GM19035 (cell line): ENCODE measurements at regions not wholly inside any gene's neighbourhood (a gene's known extent, or its start where the extent isn't known, plus 50 kb on each side); places are given as distances from the start of the nearest gene placed in this dataset.
"Not testable (repeated sequence)": the region's sequence is repeated elsewhere in the genome, so short reads cannot be mapped to it uniquely, and the experiment has no call there.

Experiments used
- ATAC-seq: cut with Tn5 transposase; IDR thresholded peaks from one replicate; pipeline ENCODE4 v1.9.1; 2021; ENCODE audit not compliant: unreplicated experiment

DNA sequence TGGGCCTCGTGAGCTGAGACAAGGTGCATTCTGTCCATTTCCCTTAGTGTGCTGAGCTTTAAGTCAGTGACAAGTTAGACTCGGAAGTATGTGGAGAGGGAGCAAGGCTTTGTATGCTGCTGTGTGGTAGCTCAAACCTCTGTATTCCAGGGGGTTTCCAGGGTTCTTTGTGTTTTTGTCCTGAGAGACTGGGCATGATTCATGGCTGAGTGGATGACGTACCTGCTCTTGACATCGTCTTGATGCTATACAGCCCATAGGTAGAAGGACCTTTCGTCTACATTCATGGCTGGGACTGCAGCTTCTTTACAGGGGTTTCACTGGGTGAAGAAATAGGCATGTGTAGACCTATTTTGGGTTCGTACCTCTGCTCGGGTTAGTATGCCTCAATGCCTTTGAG is 162.7 kb upstream of the WDR1 start:
- ATAC-seq: no peak

- no peak for ATAC-seq
These were observed 161.5 kb upstream of the WDR1 start for GRCh38 chr4:10278071-10278470.

GRCh38 chr4:10276152-10276551 is 159.6 kb upstream of the WDR1 start:
- no peak for ATAC-seq

- no peak for ATAC-seq
These were observed 159.1 kb upstream of the WDR1 start for GRCh38 chr4:10275696-10276095.

- no peak for ATAC-seq
These were observed 156.4 kb upstream of the WDR1 start for GRCh38 chr4:10273030-10273429.

DNA sequence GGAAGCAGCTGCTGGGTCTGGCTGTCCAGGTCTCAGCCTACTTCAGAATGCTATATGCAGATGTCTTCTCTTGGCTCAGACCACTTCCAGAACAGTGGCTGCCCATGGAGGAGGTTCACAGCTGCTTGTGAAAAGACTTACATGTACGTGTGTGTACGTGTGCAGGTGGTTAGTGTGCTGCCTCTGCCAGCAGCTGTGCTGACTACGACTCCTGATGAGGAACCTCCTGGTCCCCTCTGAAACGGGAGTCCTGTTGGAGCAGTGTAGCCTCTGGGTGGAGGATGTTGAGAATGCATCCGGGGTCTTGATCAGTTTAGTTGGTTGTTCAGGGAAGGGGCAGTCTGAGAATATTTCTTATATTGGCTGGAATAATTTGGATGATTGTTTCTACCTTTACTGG is 155.9 kb upstream of the WDR1 start:
- no peak for ATAC-seq

GRCh38 chr4:10267066-10267465 is 150.5 kb upstream of the WDR1 start:
- ATAC-seq: no peak

- no peak for ATAC-seq
These were observed 144.2 kb upstream of the WDR1 start for GRCh38 chr4:10260777-10261176.

DNA sequence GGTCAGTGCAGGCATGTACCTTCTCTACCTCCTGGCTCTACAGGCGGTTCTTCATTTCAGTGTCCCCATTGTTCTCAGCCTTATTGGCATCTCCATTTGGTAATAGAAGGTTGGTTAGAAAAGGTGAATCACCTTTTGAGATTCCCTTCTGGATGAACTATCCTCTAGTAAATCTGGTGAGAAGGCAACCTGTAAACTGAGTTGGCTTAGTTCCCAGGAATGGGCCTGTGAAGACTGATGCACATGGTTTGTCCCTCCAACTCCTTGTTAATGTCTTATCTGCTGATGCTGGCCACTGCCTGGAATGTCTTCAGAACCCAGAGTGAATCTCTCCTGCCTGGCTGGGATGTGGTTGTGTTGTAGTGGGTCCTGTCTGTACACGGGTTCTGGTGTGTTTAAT is 143.4 kb upstream of the WDR1 start:
- no peak for ATAC-seq

GRCh38 chr4:10256203-10256602 is 139.6 kb upstream of the WDR1 start:
- no peak for ATAC-seq

DNA sequence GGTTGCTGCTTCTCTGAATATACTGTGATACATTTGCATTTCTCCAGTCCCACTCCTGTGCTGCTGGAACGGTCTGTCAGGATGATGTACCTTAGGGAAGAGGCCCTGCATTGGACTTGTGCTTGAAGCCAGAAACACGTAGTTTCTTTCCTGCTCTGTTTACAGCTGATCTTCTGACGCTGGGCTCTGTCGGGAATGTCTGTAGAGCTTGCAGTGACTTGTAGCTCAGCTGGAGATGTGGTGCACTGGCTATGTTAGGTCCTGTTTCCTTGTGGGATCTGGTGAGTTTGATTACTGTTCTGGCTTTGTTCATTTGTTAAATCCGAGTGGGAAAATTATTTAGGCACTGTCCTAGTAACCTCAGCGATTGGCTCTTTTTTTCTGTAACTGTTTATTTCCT is 137.2 kb upstream of the WDR1 start:
- ATAC-seq: no peak

- no peak for ATAC-seq
These were observed 129.2 kb upstream of the WDR1 start for GRCh38 chr4:10245751-10246150.

DNA sequence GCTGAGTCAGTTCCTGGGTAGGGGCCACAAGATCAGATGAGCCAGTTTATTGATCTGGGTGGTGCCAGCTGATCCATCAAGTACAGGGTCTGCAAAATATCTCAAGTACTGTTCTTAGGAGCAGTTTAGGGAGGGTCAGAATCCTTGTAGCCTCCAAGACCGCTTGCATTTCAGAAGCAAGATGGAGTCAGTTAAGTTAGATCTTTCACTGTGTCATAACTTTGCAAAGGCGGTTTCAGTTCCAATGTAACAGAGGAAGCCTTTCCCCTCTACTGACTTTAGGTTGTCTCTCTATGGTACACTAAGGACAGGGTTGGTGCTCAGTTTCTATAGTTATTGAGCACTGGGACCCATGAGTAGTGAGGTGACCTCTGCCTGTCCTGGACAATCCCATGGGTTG is 127.3 kb upstream of the WDR1 start:
- no peak for ATAC-seq

DNA sequence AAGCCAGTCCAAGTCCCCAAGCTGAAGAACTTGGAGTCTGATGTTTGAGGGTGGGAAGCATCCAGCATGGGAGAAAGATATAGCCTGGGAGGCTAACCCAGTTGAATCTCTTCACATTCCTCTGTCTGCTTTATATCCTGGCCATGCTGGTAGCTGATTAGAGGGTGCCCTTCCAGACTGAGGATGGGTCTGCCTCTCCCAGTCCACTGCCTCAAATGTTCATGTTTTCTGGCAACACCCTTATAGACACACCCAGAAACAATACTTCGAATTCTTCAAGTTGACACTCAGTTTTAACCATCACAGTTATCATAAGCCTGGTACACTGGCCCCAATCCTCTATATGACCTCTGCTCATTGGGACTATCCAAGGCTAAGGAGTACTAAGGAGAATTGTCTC is 124.1 kb upstream of the WDR1 start:
- ATAC-seq: no peak

GRCh38 chr4:10239982-10240654 is 123.5 kb upstream of the WDR1 start:
- no peak for ATAC-seq

GRCh38 chr4:10237131-10237530 is 120.5 kb upstream of the WDR1 start:
- ATAC-seq: no peak

DNA sequence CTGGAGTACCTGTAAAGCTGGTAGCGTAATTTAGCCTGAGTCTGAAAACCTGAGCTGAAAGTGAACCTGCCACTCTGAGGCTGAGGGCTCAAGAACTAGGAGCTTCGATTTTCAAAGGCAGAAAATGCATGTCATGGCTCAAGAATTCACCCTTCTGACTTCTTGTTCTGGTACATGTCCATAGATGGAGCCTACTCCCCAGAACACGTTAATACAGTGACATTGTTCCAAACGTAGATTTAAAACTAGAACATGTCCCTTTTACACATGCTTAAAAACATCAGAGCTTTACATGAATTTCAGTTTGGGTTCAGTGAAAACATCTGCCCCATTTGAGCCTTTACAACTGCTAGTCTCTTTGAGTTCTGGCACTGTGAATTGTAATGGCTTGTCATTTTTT is 115.5 kb upstream of the WDR1 start:
- no peak for ATAC-seq

DNA sequence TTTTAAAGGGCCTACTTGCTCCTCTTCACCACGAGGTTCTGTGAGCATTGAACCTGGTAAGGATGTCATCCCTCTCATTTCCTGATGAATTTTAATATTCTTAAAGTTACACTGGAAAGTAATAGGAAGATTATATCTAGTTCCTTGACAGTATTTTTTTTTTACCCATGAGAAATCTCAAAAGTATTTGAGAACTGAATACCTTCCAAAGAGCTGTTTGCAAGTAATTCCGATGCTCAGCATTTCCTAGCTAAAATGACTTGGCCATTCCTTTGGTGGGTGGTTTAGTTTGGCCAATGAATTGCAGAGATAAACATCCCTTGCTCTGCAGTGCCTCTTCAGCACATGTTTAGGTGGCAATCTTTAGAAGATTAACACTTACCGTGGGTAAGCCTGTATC is 110.2 kb upstream of the WDR1 start:
- no peak for ATAC-seq

DNA sequence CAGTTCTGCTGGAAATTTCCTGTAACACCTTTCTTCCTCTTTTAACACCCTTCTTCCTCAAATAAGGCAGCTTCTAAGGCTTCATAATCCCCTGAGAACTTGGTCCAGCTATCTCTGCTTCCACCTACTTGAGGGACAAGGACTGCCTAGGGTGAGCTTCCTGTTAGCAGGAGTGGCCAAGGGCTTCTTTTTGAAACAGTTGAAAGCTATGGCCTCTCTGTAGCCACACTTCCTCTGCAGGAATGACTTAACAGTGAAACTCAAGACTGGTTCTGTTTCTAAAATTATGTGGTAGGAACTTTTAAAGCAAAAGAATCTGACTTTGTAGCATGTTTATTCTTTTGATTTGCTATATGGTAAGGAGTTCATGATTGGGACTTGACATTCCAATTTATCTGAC is 108.5 kb upstream of the WDR1 start:
- ATAC-seq: peak; percentile 60

DNA sequence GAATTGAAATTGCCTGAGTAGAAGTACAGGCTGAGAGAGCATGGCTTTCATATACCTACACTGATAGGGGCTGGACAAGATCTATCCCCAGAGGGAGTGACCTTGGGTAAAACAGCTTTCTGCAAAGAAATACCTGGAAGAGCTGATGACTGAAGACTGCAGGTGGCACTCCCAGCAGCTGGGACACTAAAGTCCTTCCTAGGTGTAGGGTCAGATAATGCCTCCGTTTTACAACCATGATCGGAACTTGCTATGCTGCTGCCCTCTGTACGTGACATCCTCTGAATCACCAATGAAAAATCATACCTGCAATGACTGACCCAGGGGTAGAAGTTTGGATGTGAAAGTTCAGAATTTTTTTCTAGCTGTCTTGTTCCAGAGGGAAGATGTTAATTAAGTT is 107.2 kb upstream of the WDR1 start:
- ATAC-seq: no peak

DNA sequence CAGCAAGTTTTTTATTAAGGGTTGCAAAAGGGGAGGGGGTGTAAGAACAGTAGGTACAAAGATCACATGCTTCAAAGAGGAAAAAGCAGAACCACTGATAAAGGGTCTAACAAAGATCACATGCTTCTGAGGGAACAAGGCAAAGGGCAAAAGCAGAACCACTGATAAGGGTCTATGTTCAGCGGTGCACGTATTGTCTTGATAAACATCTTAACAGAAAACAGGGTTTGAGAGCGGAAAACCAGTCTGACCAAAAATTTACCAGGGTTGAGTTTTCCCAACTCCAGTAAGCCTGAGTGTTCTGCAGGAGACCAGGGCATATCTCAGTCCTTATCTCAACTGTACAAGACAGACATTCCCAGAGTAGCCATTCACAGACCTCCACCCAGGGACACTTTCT is 96.9 kb upstream of the WDR1 start:
- ATAC-seq: not testable (repeated sequence)

DNA sequence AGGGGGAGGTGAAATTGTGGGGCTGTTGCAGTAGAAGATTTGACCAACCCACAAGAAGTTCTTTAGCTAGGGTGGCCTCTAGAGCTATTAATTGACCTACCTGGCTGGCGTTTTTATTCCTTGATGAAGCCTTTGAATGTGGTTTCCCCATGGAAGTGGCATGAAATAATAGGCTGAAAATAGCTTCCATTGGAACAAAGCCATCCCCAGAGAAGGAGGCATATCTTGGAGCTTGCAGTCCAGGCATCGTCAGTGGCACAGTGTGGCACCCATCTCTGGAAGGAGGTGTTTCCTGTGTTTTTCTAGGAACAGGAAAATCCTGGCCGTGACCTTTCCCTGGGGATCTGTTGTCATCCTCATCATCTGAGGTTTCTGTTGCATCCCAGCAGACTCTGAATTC is 96.3 kb upstream of the WDR1 start:
- ATAC-seq: no peak

- no peak for ATAC-seq
These were observed 95.8 kb upstream of the WDR1 start for GRCh38 chr4:10212400-10212799.

DNA sequence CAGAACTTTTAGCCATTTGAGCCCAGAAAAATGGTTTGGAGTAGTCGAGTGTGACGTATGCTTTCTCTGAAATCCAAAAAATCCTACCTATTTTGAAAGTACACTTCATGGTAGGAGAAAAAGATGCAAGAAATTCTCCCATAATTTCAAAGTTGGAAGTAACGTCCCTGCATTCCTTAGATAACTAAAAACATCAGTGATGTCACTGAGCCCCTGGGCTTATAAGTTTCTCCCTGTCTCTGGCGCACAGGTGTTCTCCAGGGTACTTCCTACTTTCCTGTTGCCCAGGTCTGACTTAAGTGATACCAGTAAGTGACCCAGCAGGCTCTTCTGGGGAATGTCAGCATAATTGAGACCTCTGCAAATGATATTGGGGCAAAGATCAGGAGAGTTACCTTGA is 90.5 kb upstream of the WDR1 start:
- ATAC-seq: no peak
